Neural cell (in vitro differentiated cells): ENCODE measurements at regions not wholly inside any gene's neighbourhood (a gene's known extent, or its start where the extent isn't known, plus 50 kb on each side); places are given as distances from the start of the nearest gene placed in this dataset.

ENCODE experiments used
- EZH2 ChIP-seq: fragments of 200-600, 300-800 bp; shearing (Covaris generic), sonication (generic); IDR thresholded peaks from 2 replicates; pipeline ENCODE4 v1.6.1; 2014; ENCODE audit warnings: antibody characterized with exemption, low read length, borderline replicate concordance, mild to moderate bottlenecking; ENCODE audit not compliant: insufficient read depth, poor library complexity, severe bottlenecking
- TAF1 ChIP-seq: IDR thresholded peaks from 2 replicates; pipeline ENCODE4 v1.6.1; 2012; ENCODE audit warnings: low read depth
- TF ChIP-seq, protein P1 (sequence below): fragments of 450-650 bp; IDR thresholded peaks from 2 replicates; pipeline ENCODE4 v1.5.1; 2014; ENCODE audit warnings: antibody characterized with exemption, mild to moderate bottlenecking, moderate library complexity; ENCODE audit not compliant: poor library complexity, severe bottlenecking
- TF ChIP-seq, protein P2 (sequence below): IDR thresholded peaks from 2 replicates; pipeline ENCODE4 v1.6.1; 2012; ENCODE audit warnings: borderline replicate concordance

DNA sequence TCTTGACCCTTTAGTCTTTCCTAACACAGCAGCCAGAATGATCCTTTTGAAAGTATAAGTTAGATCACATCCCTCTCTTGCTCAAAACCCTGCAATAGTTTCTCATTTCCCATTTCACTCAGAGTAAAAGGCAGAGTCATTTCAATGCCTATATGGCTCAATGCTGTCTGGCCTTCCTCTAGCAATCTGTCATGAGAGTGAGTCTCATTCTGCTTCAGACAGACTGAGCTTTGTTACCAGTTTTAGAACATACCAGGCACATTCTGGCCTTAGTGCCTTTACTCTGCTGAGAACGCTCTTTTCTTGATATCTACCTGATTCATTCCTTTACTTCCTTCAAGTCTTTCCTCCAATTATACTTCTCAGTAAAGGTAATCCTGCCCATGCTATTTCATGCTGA lies 372.8 kb upstream of the PKN2 start:
- no peak for TF ChIP-seq EZH2
- TF ChIP-seq, protein P1, sequence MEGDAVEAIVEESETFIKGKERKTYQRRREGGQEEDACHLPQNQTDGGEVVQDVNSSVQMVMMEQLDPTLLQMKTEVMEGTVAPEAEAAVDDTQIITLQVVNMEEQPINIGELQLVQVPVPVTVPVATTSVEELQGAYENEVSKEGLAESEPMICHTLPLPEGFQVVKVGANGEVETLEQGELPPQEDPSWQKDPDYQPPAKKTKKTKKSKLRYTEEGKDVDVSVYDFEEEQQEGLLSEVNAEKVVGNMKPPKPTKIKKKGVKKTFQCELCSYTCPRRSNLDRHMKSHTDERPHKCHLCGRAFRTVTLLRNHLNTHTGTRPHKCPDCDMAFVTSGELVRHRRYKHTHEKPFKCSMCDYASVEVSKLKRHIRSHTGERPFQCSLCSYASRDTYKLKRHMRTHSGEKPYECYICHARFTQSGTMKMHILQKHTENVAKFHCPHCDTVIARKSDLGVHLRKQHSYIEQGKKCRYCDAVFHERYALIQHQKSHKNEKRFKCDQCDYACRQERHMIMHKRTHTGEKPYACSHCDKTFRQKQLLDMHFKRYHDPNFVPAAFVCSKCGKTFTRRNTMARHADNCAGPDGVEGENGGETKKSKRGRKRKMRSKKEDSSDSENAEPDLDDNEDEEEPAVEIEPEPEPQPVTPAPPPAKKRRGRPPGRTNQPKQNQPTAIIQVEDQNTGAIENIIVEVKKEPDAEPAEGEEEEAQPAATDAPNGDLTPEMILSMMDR = no peak
- no peak for TF ChIP-seq TAF1
- TF ChIP-seq, protein P2, sequence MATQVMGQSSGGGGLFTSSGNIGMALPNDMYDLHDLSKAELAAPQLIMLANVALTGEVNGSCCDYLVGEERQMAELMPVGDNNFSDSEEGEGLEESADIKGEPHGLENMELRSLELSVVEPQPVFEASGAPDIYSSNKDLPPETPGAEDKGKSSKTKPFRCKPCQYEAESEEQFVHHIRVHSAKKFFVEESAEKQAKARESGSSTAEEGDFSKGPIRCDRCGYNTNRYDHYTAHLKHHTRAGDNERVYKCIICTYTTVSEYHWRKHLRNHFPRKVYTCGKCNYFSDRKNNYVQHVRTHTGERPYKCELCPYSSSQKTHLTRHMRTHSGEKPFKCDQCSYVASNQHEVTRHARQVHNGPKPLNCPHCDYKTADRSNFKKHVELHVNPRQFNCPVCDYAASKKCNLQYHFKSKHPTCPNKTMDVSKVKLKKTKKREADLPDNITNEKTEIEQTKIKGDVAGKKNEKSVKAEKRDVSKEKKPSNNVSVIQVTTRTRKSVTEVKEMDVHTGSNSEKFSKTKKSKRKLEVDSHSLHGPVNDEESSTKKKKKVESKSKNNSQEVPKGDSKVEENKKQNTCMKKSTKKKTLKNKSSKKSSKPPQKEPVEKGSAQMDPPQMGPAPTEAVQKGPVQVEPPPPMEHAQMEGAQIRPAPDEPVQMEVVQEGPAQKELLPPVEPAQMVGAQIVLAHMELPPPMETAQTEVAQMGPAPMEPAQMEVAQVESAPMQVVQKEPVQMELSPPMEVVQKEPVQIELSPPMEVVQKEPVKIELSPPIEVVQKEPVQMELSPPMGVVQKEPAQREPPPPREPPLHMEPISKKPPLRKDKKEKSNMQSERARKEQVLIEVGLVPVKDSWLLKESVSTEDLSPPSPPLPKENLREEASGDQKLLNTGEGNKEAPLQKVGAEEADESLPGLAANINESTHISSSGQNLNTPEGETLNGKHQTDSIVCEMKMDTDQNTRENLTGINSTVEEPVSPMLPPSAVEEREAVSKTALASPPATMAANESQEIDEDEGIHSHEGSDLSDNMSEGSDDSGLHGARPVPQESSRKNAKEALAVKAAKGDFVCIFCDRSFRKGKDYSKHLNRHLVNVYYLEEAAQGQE = no peak
